ENCODE measurements at regions not wholly inside any gene's neighbourhood (a gene's known extent, or its start where the extent isn't known, plus 50 kb on each side); places are given as distances from the start of the nearest gene placed in this dataset.

- no peak for TF ChIP-seq ZNF609 (CRISPR knock-in tag; IDR thresholded peaks at IDR 0.05; ENCODE audit: borderline replicate concordance)
- TF ChIP-seq THAP7 (CRISPR knock-in tag; IDR thresholded peaks at IDR 0.05): 0 out of 2 replicates have a peak, but pooled peaks have one; percentile 24
- TF ChIP-seq PRMT3 (CRISPR knock-in tag; IDR thresholded peaks at IDR 0.05; ENCODE audit: borderline replicate concordance, low read depth): no peak
- TF ChIP-seq ZNF564 (CRISPR knock-in tag; IDR thresholded peaks at IDR 0.05): no peak
- no peak for TF ChIP-seq ZSCAN25 (CRISPR knock-in tag; IDR thresholded peaks at IDR 0.05)
- TF ChIP-seq ZSCAN22 (CRISPR knock-in tag; IDR thresholded peaks at IDR 0.05): no peak
- no peak for TF ChIP-seq ZNF121 (CRISPR knock-in tag; IDR thresholded peaks at IDR 0.05)
- no peak for TF ChIP-seq ZFYVE20 (CRISPR knock-in tag; IDR thresholded peaks at IDR 0.05; ENCODE audit: borderline replicate concordance, low read depth)
- TF ChIP-seq MAFG (CRISPR knock-in tag; IDR thresholded peaks at IDR 0.05): no peak
- TF ChIP-seq ZNF501 (CRISPR knock-in tag; IDR thresholded peaks at IDR 0.05): peak; percentile 62; the same call in 1 of the 2 replicates
- TF ChIP-seq ZNF232 (CRISPR knock-in tag; IDR thresholded peaks at IDR 0.05; ENCODE audit: borderline replicate concordance): peak; percentile 94
- no peak for TF ChIP-seq ZBTB7B (CRISPR knock-in tag; IDR thresholded peaks at IDR 0.05)
- TF ChIP-seq U2AF2 (IDR thresholded peaks at IDR 0.05; ENCODE audit: low read depth, low read length): no peak
- TF ChIP-seq TFAP4 (IDR thresholded peaks at IDR 0.05; ENCODE audit: borderline replicate concordance, low read depth): peak; percentile 99
- no peak for TF ChIP-seq FIP1L1 (IDR thresholded peaks at IDR 0.05; ENCODE audit: borderline replicate concordance, insufficient read depth, low read depth, low read length)
- no peak; the same call in 1 of the 2 replicates for TF ChIP-seq TRAFD1 (CRISPR knock-in tag; IDR thresholded peaks at IDR 0.05; ENCODE audit: borderline replicate concordance)
- peak; percentile 95 for TF ChIP-seq JUND (CRISPR knock-in tag; IDR thresholded peaks at IDR 0.05)
- TF ChIP-seq HMG20B (CRISPR knock-in tag; conservative IDR thresholded peaks at IDR 0.05): no peak
- TF ChIP-seq SOX13 (IDR thresholded peaks at IDR 0.05): peak; percentile 52; the same call in 1 of the 2 replicates
- TF ChIP-seq SOX13 (CRISPR knock-in tag; conservative IDR thresholded peaks at IDR 0.05 in 1 of 2, IDR thresholded peaks at IDR 0.05 in 1 of 2): peak in 1 of 2 experiments; percentile 60; a peak in 1 of 4 replicates
- TF ChIP-seq ZNF816 (CRISPR knock-in tag; IDR thresholded peaks at IDR 0.05; ENCODE audit: borderline replicate concordance): no peak
- TF ChIP-seq KMT2B (CRISPR knock-in tag; IDR thresholded peaks at IDR 0.05): no peak
Measured at GRCh38 chr14:34038358-34039057, 87.6 kb upstream of the EGLN3 start (continued).

Measured in HepG2 (cell line).